ENCODE measurements at regions not wholly inside any gene's neighbourhood (a gene's known extent, or its start where the extent isn't known, plus 50 kb on each side); places are given as distances from the start of the nearest gene placed in this dataset.

DNA sequence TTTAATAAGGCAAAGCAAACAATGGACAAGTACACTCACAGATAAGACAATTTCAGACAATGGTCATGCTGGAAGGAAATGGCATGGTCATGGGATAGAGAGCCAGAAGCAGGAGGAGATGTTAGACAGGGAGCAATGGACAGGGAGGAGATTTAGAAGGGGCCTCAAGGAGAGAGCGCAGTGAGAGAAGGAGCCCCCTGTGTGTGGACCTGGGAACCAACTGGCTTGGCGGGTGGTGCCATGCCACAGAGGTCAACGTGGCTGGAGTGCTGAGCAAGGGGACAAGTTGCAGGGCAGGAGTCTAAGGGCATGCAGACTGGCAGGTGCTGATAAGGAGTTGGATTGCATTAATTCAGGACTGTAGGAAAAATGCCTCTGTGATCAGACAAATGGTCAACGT lies 75.3 kb upstream of the UQCRFS1 start:
- TF ChIP-seq, protein P1, sequence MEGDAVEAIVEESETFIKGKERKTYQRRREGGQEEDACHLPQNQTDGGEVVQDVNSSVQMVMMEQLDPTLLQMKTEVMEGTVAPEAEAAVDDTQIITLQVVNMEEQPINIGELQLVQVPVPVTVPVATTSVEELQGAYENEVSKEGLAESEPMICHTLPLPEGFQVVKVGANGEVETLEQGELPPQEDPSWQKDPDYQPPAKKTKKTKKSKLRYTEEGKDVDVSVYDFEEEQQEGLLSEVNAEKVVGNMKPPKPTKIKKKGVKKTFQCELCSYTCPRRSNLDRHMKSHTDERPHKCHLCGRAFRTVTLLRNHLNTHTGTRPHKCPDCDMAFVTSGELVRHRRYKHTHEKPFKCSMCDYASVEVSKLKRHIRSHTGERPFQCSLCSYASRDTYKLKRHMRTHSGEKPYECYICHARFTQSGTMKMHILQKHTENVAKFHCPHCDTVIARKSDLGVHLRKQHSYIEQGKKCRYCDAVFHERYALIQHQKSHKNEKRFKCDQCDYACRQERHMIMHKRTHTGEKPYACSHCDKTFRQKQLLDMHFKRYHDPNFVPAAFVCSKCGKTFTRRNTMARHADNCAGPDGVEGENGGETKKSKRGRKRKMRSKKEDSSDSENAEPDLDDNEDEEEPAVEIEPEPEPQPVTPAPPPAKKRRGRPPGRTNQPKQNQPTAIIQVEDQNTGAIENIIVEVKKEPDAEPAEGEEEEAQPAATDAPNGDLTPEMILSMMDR (IDR thresholded peaks at IDR 0.05; ENCODE audit: insufficient read depth, low read length), result no peak
- no peak for TF ChIP-seq GABPA (IDR thresholded peaks at IDR 0.05; ENCODE audit: low read depth)

All from HL-60 (cell line).